Peyer's patch (tissue), 4 donors: ENCODE measurements at regions not wholly inside any gene's neighbourhood (a gene's known extent, or its start where the extent isn't known, plus 50 kb on each side); places are given as distances from the start of the nearest gene placed in this dataset.

Experiments used
- DNase-seq, 3 donors: peaks; one replicate each; pipeline ENCODE4 v3.0.0-alpha.2; 2017 to 2019
- H3K27ac ChIP-seq, 4 donors: fragments of 200-600 bp; sonication (generic); one replicate each; pipeline ENCODE4 v1.5.1; 2016 to 2019
- H3K27me3 ChIP-seq, 2 donors: fragments of 200-600 bp; sonication (generic); one replicate each; pipeline ENCODE4 v1.5.1; 2019
- H3K36me3 ChIP-seq, 3 donors: fragments of 200-600 bp; sonication (generic); one replicate each; pipeline ENCODE4 v1.5.1; 2016 to 2019
- H3K4me1 ChIP-seq, 4 donors: fragments of 200-600 bp; sonication (generic); one replicate each; pipeline ENCODE4 v1.5.1; 2016 to 2019
- H3K4me3 ChIP-seq, 4 donors: fragments of 200-600 bp; sonication (generic); 1 replicate in 3 of 4; 2 replicates in 1 of 4; pipeline ENCODE4 v1.5.1; 2016 to 2019; ENCODE audit warnings: mild to moderate bottlenecking in 1 of 4
- H3K9me3 ChIP-seq, 4 donors: fragments of 200-600 bp; sonication (generic); one replicate each; pipeline ENCODE4 v1.5.1; 2016 to 2019; ENCODE audit warnings: mild to moderate bottlenecking in 1 of 4
- CTCF ChIP-seq, 6 experiments: fragments of 450-650 bp in 4 of 6; fragments of 200-600 bp in 2 of 6; sonication (generic) in 1 of 6; IDR thresholded peaks; one replicate each; pipeline ENCODE4 v1.5.1; 2017 to 2019; ENCODE audit warnings: antibody characterized with exemption in 6 of 6, mild to moderate bottlenecking in 3 of 6, moderate library complexity in 1 of 6
- POLR2A ChIP-seq, 2 donors: fragments of 450-650 bp; IDR thresholded peaks; one replicate each; pipeline ENCODE4 v1.5.1; 2017; ENCODE audit warnings: antibody characterized with exemption in 2 of 2, mild to moderate bottlenecking in 2 of 2, moderate library complexity in 2 of 2

- H3K4me3 ChIP-seq: no peak overlapping the region
- DNase-seq: no peak
- no peak overlapping the region for H3K27ac ChIP-seq
- no peaks in the 10 kb centered on the region for H3K27me3 ChIP-seq
- H3K9me3 ChIP-seq: no peaks in the 10 kb centered on the region
- TF ChIP-seq CTCF (IDR thresholded peaks at IDR 0.05): no peak
- TF ChIP-seq POLR2A (IDR thresholded peaks at IDR 0.05): no peak
- H3K36me3 ChIP-seq: no peaks in the 10 kb centered on the region
- no peaks in the 10 kb centered on the region for H3K4me1 ChIP-seq
Measured at GRCh38 chr4:96698831-96699230, 858.9 kb downstream of the PDHA2 start.

GRCh38 chr4:96703265-96703664, 863.4 kb downstream of the PDHA2 start:
- Histone ChIP-seq H3K27me3 (no peaks in the 10 kb centered on the region), H3K9me3 (no peaks in the 10 kb centered on the region), H3K36me3 (no peaks in the 10 kb centered on the region), H3K4me3 (no peak overlapping the region), H3K27ac (no peak overlapping the region), H3K4me1 (no peaks in the 10 kb centered on the region)
- TF ChIP-seq CTCF (IDR thresholded peaks at IDR 0.05) (no peak), POLR2A (IDR thresholded peaks at IDR 0.05) (no peak)
- DNase-seq: no peak

GRCh38 chr4:96708766-96709165, 868.9 kb downstream of the PDHA2 start:
- Histone ChIP-seq H3K36me3 (no peaks in the 10 kb centered on the region), H3K4me1 (no peaks in the 10 kb centered on the region), H3K27ac (no peak overlapping the region), H3K27me3 (no peaks in the 10 kb centered on the region), H3K4me3 (no peak overlapping the region), H3K9me3 (no peaks in the 10 kb centered on the region)
- no peak for DNase-seq
- TF ChIP-seq CTCF (IDR thresholded peaks at IDR 0.05) (no peak), POLR2A (IDR thresholded peaks at IDR 0.05) (no peak)

- no peak overlapping the region for H3K4me3 ChIP-seq
- no peaks in the 10 kb centered on the region for H3K36me3 ChIP-seq
- DNase-seq: no peak
- no peaks in the 10 kb centered on the region for H3K9me3 ChIP-seq
- no peak for TF ChIP-seq CTCF (IDR thresholded peaks at IDR 0.05)
- TF ChIP-seq POLR2A (IDR thresholded peaks at IDR 0.05): no peak
- H3K27me3 ChIP-seq: no peaks in the 10 kb centered on the region
- no peaks in the 10 kb centered on the region for H3K4me1 ChIP-seq
- no peak overlapping the region for H3K27ac ChIP-seq
Measured at GRCh38 chr4:96713271-96713850, 873.5 kb downstream of the PDHA2 start.

- Histone ChIP-seq H3K9me3 (no peaks in the 10 kb centered on the region), H3K36me3 (no peaks in the 10 kb centered on the region), H3K27me3 (no peaks in the 10 kb centered on the region), H3K27ac (no peak overlapping the region), H3K4me1 (no peaks in the 10 kb centered on the region), H3K4me3 (no peak overlapping the region)
- TF ChIP-seq CTCF (IDR thresholded peaks at IDR 0.05) (no peak), POLR2A (IDR thresholded peaks at IDR 0.05) (no peak)
- no peak for DNase-seq
Measured at GRCh38 chr4:96729641-96730040, 889.7 kb downstream of the PDHA2 start.

GRCh38 chr4:96730432-96730831, 890.5 kb downstream of the PDHA2 start:
- H3K36me3 ChIP-seq: no peaks in the 10 kb centered on the region
- no peaks in the 10 kb centered on the region for H3K4me1 ChIP-seq
- no peak for DNase-seq
- no peaks in the 10 kb centered on the region for H3K9me3 ChIP-seq
- H3K27me3 ChIP-seq: no peaks in the 10 kb centered on the region
- no peak overlapping the region for H3K27ac ChIP-seq
- no peak overlapping the region for H3K4me3 ChIP-seq
- no peak for TF ChIP-seq POLR2A (IDR thresholded peaks at IDR 0.05)
- no peak for TF ChIP-seq CTCF (IDR thresholded peaks at IDR 0.05)
